Heart left ventricle (tissue), 16 donors: ENCODE measurements at regions not wholly inside any gene's neighbourhood (a gene's known extent, or its start where the extent isn't known, plus 50 kb on each side); places are given as distances from the start of the nearest gene placed in this dataset.

Experiments
- ATAC-seq, 4 donors: fragments of 200-7000 bp; cut with Tn5 transposase; one replicate each; pipeline ENCODE4 v1.9.1; 2020 to 2022; ENCODE audit warnings: moderate library complexity in 4 of 4, mild to moderate bottlenecking in 3 of 4, moderate number of reproducible peaks in 1 of 4
- DNase-seq, 5 donors: peaks; one replicate each; pipeline ENCODE4 v3.0.0-alpha.2; 2020
- H3K27ac ChIP-seq, 12 donors: fragments of 200-600 bp; sonication (generic) in 4 of 12; one replicate each; pipeline versions ENCODE4 v1.5.0 to v1.8.0; 2016 to 2022; ENCODE audit warnings: mild to moderate bottlenecking in 2 of 12
- H3K27me3 ChIP-seq, 9 donors: fragments of 200-600 bp; sonication (generic) in 2 of 9; one replicate each; pipeline versions ENCODE4 v1.5.1 to v1.8.0; 2016 to 2022; ENCODE audit warnings: mild to moderate bottlenecking in 3 of 9
- H3K36me3 ChIP-seq, 9 donors: fragments of 200-600 bp; sonication (generic) in 2 of 9; one replicate each; pipeline versions ENCODE4 v1.5.0 to v1.8.0; 2018 to 2022; ENCODE audit warnings: mild to moderate bottlenecking in 2 of 9
- H3K4me1 ChIP-seq, 12 donors: fragments of 200-600 bp; sonication (generic) in 4 of 12; one replicate each; pipeline versions ENCODE4 v1.5.0 to v1.8.0; 2016 to 2022; ENCODE audit warnings: mild to moderate bottlenecking in 3 of 12
- H3K4me3 ChIP-seq, 12 donors: fragments of 200-600 bp; sonication (generic) in 4 of 12; one replicate each; pipeline versions ENCODE4 v1.5.0 to v1.8.0; 2017 to 2022; ENCODE audit warnings: mild to moderate bottlenecking in 9 of 12, moderate library complexity in 4 of 12
- H3K9me3 ChIP-seq, 12 donors: fragments of 200-600 bp; sonication (generic) in 4 of 12; one replicate each; pipeline versions ENCODE4 v1.5.0 to v1.8.0; 2016 to 2022; ENCODE audit warnings: mild to moderate bottlenecking in 1 of 12
- CTCF ChIP-seq, 12 donors: fragments of 200-600 bp; sonication (generic) in 4 of 12; IDR thresholded peaks; one replicate each; pipeline versions ENCODE4 v1.5.0 to v1.8.0; 2018 to 2022; ENCODE audit warnings: antibody characterized with exemption in 12 of 12, mild to moderate bottlenecking in 5 of 12
- POLR2A ChIP-seq, 2 donors: fragments of 450-650 bp; IDR thresholded peaks; one replicate each; pipeline ENCODE4 v1.6.1; 2017; ENCODE audit warnings: antibody characterized with exemption in 2 of 2, mild to moderate bottlenecking in 2 of 2, moderate library complexity in 2 of 2
- WGBS, 4 donors: extraction: QIAGEN DNeasy Blood & Tissue Kit in 2 of 4; methylation state at CpG; one replicate each; pipeline versions ENCODE4 v1.1.5 to v1.1.7; 2013 to 2018; 5-methylcytosine and 5-hydroxymethylcytosine counted together
- intact Hi-C, 10 donors: fragments of 100-400 bp; cut with DNase I; formaldehyde crosslinking; loops; one replicate each; pipeline versions ENCODE4 v1.11.1 to v1.14.2; 2022
- donor health status: ischemic (EF 13 %, LVEDD 7.1; RV severe dilation, severe dysfunction).
- donor health status: healthy with polysubstance abuse.
- donor health status: DM: no; HTN: yes; CAD: no.
- donor health status: DM: no; HTN: no; CAD: no.
- donor health status: ischemic (EF 25% LVEDD 6.9; RV normal size, moderate dysfunction).
- donor health status: ischemic (EF 25% LVEDD 5.7; RV mildly dilated, moderate dysfunction).
- donor health status: healthy.
- donor health status: DM: yes; HTN: yes; CAD: no.
- donor health status: ischemic (EF 35%, LVEDD 5.7; RV mildly dilated, moderate dysfunction).
- donor health status: nonischemic (EF 11% LVEDD 7.7; RV severe dilation, severe dysfunction).
- donor health status: DM: yes; HTN: yes; CAD: no.
- donor health status: PGD.
- donor health status: ischemic (EF 29% LVEDD 5.4; RV normal size, mild dysfunction).
- donor health status: nonischemic (EF 23%, LVEDD 6.1; RV moderate dilation, normal function).

GRCh38 chr14:60563113-60563512 lies 54.2 kb downstream of the SIX6 start:
- WGBS, 4 donors: 28 to 59% (median 37%) methylated on average over 2 of the region's 2 CpGs
- DNase-seq: no peak
- intact Hi-C loops: loop anchor here (2.0 to 10.0 kb wide), 11 partner anchors 208 to 598 kb away; no protein-coding TSS in a partner anchor

GRCh38 chr14:60565211-60565610 lies 56.3 kb downstream of the SIX6 start:
- H3K9me3 ChIP-seq: no peaks in the 10 kb centered on the region
- peaks cover 0 to 6% (median 0%) of the 10 kb centered on the region in 12 donors for H3K4me1 ChIP-seq
- 63 to 73% (median 66%) methylated on average over 6 of the region's 6 CpGs for WGBS, 4 donors
- intact Hi-C loops: loop anchor here in 3 of 10 donors (10.0 kb wide), 4 partner anchors 210 to 600 kb away; no protein-coding TSS in a partner anchor
- no peak overlapping the region for H3K4me3 ChIP-seq
- H3K36me3 ChIP-seq: no peaks in the 10 kb centered on the region
- H3K27me3 ChIP-seq: no peaks in the 10 kb centered on the region
- ATAC-seq (no peak), DNase-seq (no peak)
- H3K27ac ChIP-seq: no peak overlapping the region
- TF ChIP-seq CTCF (IDR thresholded peaks at IDR 0.05): no peak
- no peak for TF ChIP-seq POLR2A (IDR thresholded peaks at IDR 0.05)

More at GRCh38 chr14:60563113-60563512, 54.2 kb downstream of the SIX6 start:
- no peak overlapping the region for H3K27ac ChIP-seq
- H3K4me1 ChIP-seq: peaks cover 0 to 6% (median 0%) of the 10 kb centered on the region in 12 donors
- H3K27me3 ChIP-seq: no peaks in the 10 kb centered on the region
- H3K4me3 ChIP-seq: no peak overlapping the region
- H3K9me3 ChIP-seq: no peaks in the 10 kb centered on the region
- TF ChIP-seq POLR2A (IDR thresholded peaks at IDR 0.05): no peak
- no peak for TF ChIP-seq CTCF (IDR thresholded peaks at IDR 0.05)
- H3K36me3 ChIP-seq: no peaks in the 10 kb centered on the region
- peak; percentile 43 to 77 (median 60) for ATAC-seq

- no peaks in the 10 kb centered on the region for H3K9me3 ChIP-seq
- ATAC-seq (no peak), DNase-seq (no peak)
- no peak for TF ChIP-seq POLR2A (IDR thresholded peaks at IDR 0.05)
- no peak for TF ChIP-seq CTCF (IDR thresholded peaks at IDR 0.05)
- H3K4me1 ChIP-seq: peaks cover 0 to 6% (median 0%) of the 10 kb centered on the region in 12 donors
- H3K27me3 ChIP-seq: no peaks in the 10 kb centered on the region
- intact Hi-C loops: loop anchor here in 3 of 10 donors (10.0 kb wide), 4 partner anchors 211 to 601 kb away; no protein-coding TSS in a partner anchor
- H3K27ac ChIP-seq: no peak overlapping the region
- no peak overlapping the region for H3K4me3 ChIP-seq
- WGBS, 4 donors: 85 to 88% (median 86%) methylated on average over 5 of the region's 5 CpGs
- H3K36me3 ChIP-seq: no peaks in the 10 kb centered on the region
Observed at GRCh38 chr14:60566101-60566500, 57.2 kb downstream of the SIX6 start.

- 74 to 80% (median 76%) methylated on average over 4 of the region's 4 CpGs for WGBS, 4 donors
- intact Hi-C loops: no loop called here
- Histone ChIP-seq H3K27me3 (no peaks in the 10 kb centered on the region), H3K27ac (no peak overlapping the region), H3K4me1 (no peaks in the 10 kb centered on the region), H3K9me3 (peaks cover 0 to 7% (median 0%) of the 10 kb centered on the region in 12 donors), H3K4me3 (no peak overlapping the region), H3K36me3 (no peaks in the 10 kb centered on the region)
- ATAC-seq: no peak
- no peak for DNase-seq
- TF ChIP-seq CTCF (IDR thresholded peaks at IDR 0.05) (no peak), POLR2A (IDR thresholded peaks at IDR 0.05) (no peak)
Observed at GRCh38 chr14:60573943-60574495, 65.1 kb downstream of the SIX6 start.
